B cell (primary cell): ENCODE measurements at regions not wholly inside any gene's neighbourhood (a gene's known extent, or its start where the extent isn't known, plus 50 kb on each side); places are given as distances from the start of the nearest gene placed in this dataset.

ENCODE experiments used
- ATAC-seq: fragments of 200-7000 bp; cut with Tn5 transposase; one replicate; pipeline ENCODE4 v1.10.0; 2021; ENCODE audit warnings: low read depth, mild to moderate bottlenecking, moderate number of reproducible peaks, moderate library complexity
- CTCF ChIA-PET: fragments of 350-600 bp; sonication (Branson Sonifier 250); formaldehyde crosslinking; loops from one replicate; lab custom pipeline; 2021; ENCODE audit warnings: antibody characterized with exemption, inconsistent platforms; lab: Charles Lee
- POLR2A ChIA-PET: fragments of 350-600 bp; sonication (Branson Sonifier 250); formaldehyde crosslinking; loops from one replicate; lab custom pipeline; 2021; ENCODE audit warnings: antibody characterized with exemption; lab: Charles Lee
- DNase-seq: peaks from one replicate; pipeline ENCODE4 v3.0.0; 2013
- H2AFZ ChIP-seq: 2 replicates; pipeline ENCODE4 v1.6.1; 2012; ENCODE audit warnings: mild to moderate bottlenecking, low read depth, low read length; ENCODE audit not compliant: insufficient read depth, poor library complexity, severe bottlenecking
- H3K27ac ChIP-seq, 2 donors: 1 replicate in 1 of 2; 2 replicates in 1 of 2; pipeline ENCODE4 v1.5.1; 2012 to 2013; ENCODE audit warnings: low read length in 2 of 2, mild to moderate bottlenecking in 2 of 2, moderate library complexity in 1 of 2
- H3K27me3 ChIP-seq, 4 experiments: fragments of 200-600 bp in 1 of 4; sonication (generic) in 1 of 4; replicated peaks in 1 of 4; 1 replicate in 2 of 4; 2 replicates in 2 of 4; pipeline versions ENCODE4 v1.6.1 to v1.7.0; 2013 to 2016; ENCODE audit warnings: low read length in 3 of 4, mild to moderate bottlenecking in 2 of 4, mixed read lengths in 1 of 4, moderate library complexity in 1 of 4; ENCODE audit not compliant: insufficient read depth in 4 of 4, control insufficient read depth in 3 of 4; ENCODE audit errors: control extremely low read depth in 1 of 4
- H3K36me3 ChIP-seq, 2 experiments: replicated peaks in 1 of 2; 1 replicate in 1 of 2; 2 replicates in 1 of 2; pipeline versions ENCODE4 v1.6.1 to v1.7.1; 2013; ENCODE audit warnings: low read length in 1 of 2; ENCODE audit not compliant: insufficient read depth in 2 of 2, control insufficient read depth in 1 of 2; ENCODE audit errors: control extremely low read depth in 1 of 2, extremely low read depth in 1 of 2
- H3K4me1 ChIP-seq, 2 donors: fragments of 200-600 bp in 1 of 2; sonication (generic) in 1 of 2; 1 replicate in 1 of 2; 2 replicates in 1 of 2; pipeline versions ENCODE4 v1.5.1 to v1.6.1; 2013 to 2017; ENCODE audit warnings: low read length in 2 of 2; ENCODE audit not compliant: control insufficient read depth in 2 of 2, insufficient read depth in 2 of 2
- H3K4me2 ChIP-seq: replicated peaks from 2 replicates; pipeline ENCODE3; 2012; ENCODE audit warnings: mild to moderate bottlenecking, low read depth, low read length; ENCODE audit not compliant: poor library complexity, severe bottlenecking
- H3K4me3 ChIP-seq, 5 experiments: fragments of 200-600 bp in 1 of 5; sonication (generic) in 1 of 5; 1 replicate in 3 of 5; 2 replicates in 2 of 5; pipeline versions ENCODE4 v1.5.1 to v1.7.0; 2011 to 2016; ENCODE audit warnings: low read length in 4 of 5, mild to moderate bottlenecking in 4 of 5, low read depth in 2 of 5, control low read depth in 1 of 5, moderate library complexity in 1 of 5; ENCODE audit not compliant: insufficient read depth in 1 of 5; ENCODE audit errors: control extremely low read depth in 1 of 5, extremely low read depth in 1 of 5
- H3K79me2 ChIP-seq: fragments of 200-600 bp; sonication (generic); one replicate; pipeline ENCODE4 v1.6.0; 2016; ENCODE audit warnings: low read length; ENCODE audit not compliant: control insufficient read depth, insufficient read depth
- H3K9ac ChIP-seq: fragments of 200-600 bp; sonication (generic); 2 replicates; pipeline ENCODE4 v1.6.1; 2017; ENCODE audit warnings: mild to moderate bottlenecking, low read length, moderate library complexity
- H3K9me3 ChIP-seq, 3 donors: one replicate each; pipeline versions ENCODE4 v1.6.1 to v1.7.1; 2013; ENCODE audit warnings: low read length in 2 of 3; ENCODE audit not compliant: control insufficient read depth in 2 of 3, insufficient read depth in 1 of 3; ENCODE audit errors: control extremely low read depth in 1 of 3
- H4K20me1 ChIP-seq: 2 replicates; pipeline ENCODE4 v1.6.0; 2012; ENCODE audit warnings: mild to moderate bottlenecking, low read length; ENCODE audit not compliant: insufficient read depth, control insufficient read depth, poor library complexity, severe bottlenecking
- H3K27ac Mint-ChIP-seq: one replicate; pipeline ENCODE4 v1.8.0; 2021; ENCODE audit warnings: mixed read lengths
- H3K27me3 Mint-ChIP-seq: one replicate; pipeline ENCODE4 v1.8.0; 2021; ENCODE audit warnings: mixed read lengths
- H3K4me1 Mint-ChIP-seq: one replicate; pipeline ENCODE4 v1.8.0; 2021; ENCODE audit warnings: mixed read lengths
- H3K4me3 Mint-ChIP-seq: one replicate; pipeline ENCODE4 v1.8.0; 2021; ENCODE audit warnings: mixed read lengths
- H3K9me3 Mint-ChIP-seq: one replicate; pipeline ENCODE4 v1.8.0; 2022; ENCODE audit warnings: mixed read lengths; ENCODE audit not compliant: insufficient read depth
- CTCF ChIP-seq: fragments of 200-600 bp; IDR thresholded peaks from one replicate; pipeline ENCODE4 v1.8.0; 2022; ENCODE audit warnings: antibody characterized with exemption, mild to moderate bottlenecking
- EZH2 ChIP-seq: IDR thresholded peaks from 2 replicates; pipeline ENCODE4 v1.6.1; 2012; ENCODE audit warnings: borderline replicate concordance, low read depth, mild to moderate bottlenecking, moderate library complexity, low read length; ENCODE audit not compliant: insufficient read depth, poor library complexity, severe bottlenecking
- WGBS: methylation state at CpG from one replicate; pipeline ENCODE4 v1.1.5; 2013; ENCODE audit warnings: missing lambda C conversion rate; ENCODE audit not compliant: insufficient coverage; 5-methylcytosine and 5-hydroxymethylcytosine counted together
- intact Hi-C: fragments of 100-400 bp; cut with micrococcal nuclease; formaldehyde crosslinking; loops from one replicate; pipeline ENCODE4 v1.10.0; 2022

GRCh38 chr9:2492161-2492560, 129.4 kb upstream of the VLDLR start:
- no peak overlapping the region for H3K4me3 ChIP-seq
- no peaks in the 10 kb centered on the region for H3K27me3 ChIP-seq
- no peaks in the 10 kb centered on the region for H3K36me3 ChIP-seq
- TF ChIP-seq EZH2 (no peak), CTCF (no peak)
- peaks cover 0 to 2% (median 0%) of the 10 kb centered on the region in 3 donors for H3K9me3 ChIP-seq
- no peak overlapping the region for H3K9ac ChIP-seq
- H3K27ac Mint-ChIP-seq = no peak overlapping the region
- no peaks in the 10 kb centered on the region for H3K79me2 ChIP-seq
- 100% methylated on average over 1 of the region's 3 CpGs for WGBS
- H3K4me1 ChIP-seq = no peaks in the 10 kb centered on the region
- no peak for ATAC-seq
- H3K4me3 Mint-ChIP-seq = no peak overlapping the region
- H3K27me3 Mint-ChIP-seq = peaks cover 7% of the 10 kb centered on the region
- DNase-seq = no peak
- intact Hi-C loops = no loop called here
- H3K9me3 Mint-ChIP-seq = no peaks in the 10 kb centered on the region
- ChIA-PET POLR2A (no interaction called here), CTCF (no interaction called here)
- no peak overlapping the region for H3K27ac ChIP-seq
- H3K4me2 ChIP-seq = no peak overlapping the region
- H3K4me1 Mint-ChIP-seq = no peaks in the 10 kb centered on the region
- H4K20me1 ChIP-seq = no peaks in the 10 kb centered on the region
- H2AFZ ChIP-seq = no peak overlapping the region

- TF ChIP-seq CTCF (no peak), EZH2 (no peak)
- 74% methylated on average over 2 of the region's 2 CpGs for WGBS
- intact Hi-C loops = no loop called here
- POLR2A ChIA-PET = no interaction called here
- no peak overlapping the region for H3K4me3 Mint-ChIP-seq
- H3K27ac Mint-ChIP-seq = no peak overlapping the region
- no peaks in the 10 kb centered on the region for H3K27me3 ChIP-seq
- H4K20me1 ChIP-seq = no peaks in the 10 kb centered on the region
- no peaks in the 10 kb centered on the region for H3K4me1 Mint-ChIP-seq
- no peak overlapping the region for H3K27ac ChIP-seq
- no peak overlapping the region for H3K4me3 ChIP-seq
- no peaks in the 10 kb centered on the region for H3K36me3 ChIP-seq
- no peaks in the 10 kb centered on the region for H3K9me3 Mint-ChIP-seq
- no peak overlapping the region for H3K9ac ChIP-seq
- H3K27me3 Mint-ChIP-seq = peaks cover 7% of the 10 kb centered on the region
- H3K4me2 ChIP-seq = no peak overlapping the region
- no peaks in the 10 kb centered on the region for H3K4me1 ChIP-seq
- DNase-seq = no peak
- H3K79me2 ChIP-seq = no peaks in the 10 kb centered on the region
- ATAC-seq = no peak
- peaks cover 0 to 2% (median 0%) of the 10 kb centered on the region in 3 donors for H3K9me3 ChIP-seq
- H2AFZ ChIP-seq = no peak overlapping the region
- CTCF ChIA-PET = no interaction called here
These were observed 128.5 kb upstream of the VLDLR start for GRCh38 chr9:2493109-2493508.
